ENCODE measurements at regions not wholly inside any gene's neighbourhood (a gene's known extent, or its start where the extent isn't known, plus 50 kb on each side); places are given as distances from the start of the nearest gene placed in this dataset.

- TF ChIP-seq ZNF687 (IDR thresholded peaks at IDR 0.05) (no peak), SMAD1 (IDR thresholded peaks at IDR 0.05; ENCODE audit: low read depth, partially characterized antibody) (no peak), WRNIP1 (IDR thresholded peaks at IDR 0.05; ENCODE audit: borderline replicate concordance, low read depth, low read length) (no peak), ASH2L (IDR thresholded peaks at IDR 0.05; ENCODE audit: borderline replicate concordance, low read depth) (no peak), GATAD2B (conservative IDR thresholded peaks at IDR 0.05; ENCODE audit: low read depth) (no peak), TAF1 (IDR thresholded peaks at IDR 0.05; ENCODE audit: borderline replicate concordance, low read depth, low read length) (no peak), BCL3 (IDR thresholded peaks at IDR 0.05; ENCODE audit: borderline replicate concordance, insufficient read depth, low read depth, low read length, poor library complexity, severe bottlenecking) (no peak), HDAC2 (IDR thresholded peaks at IDR 0.05) (no peak), ELK1 (IDR thresholded peaks at IDR 0.05; ENCODE audit: low read depth, low read length) (no peak), FOXK2 (IDR thresholded peaks at IDR 0.05) (no peak), HDGF (IDR thresholded peaks at IDR 0.05) (no peak)
- TF ChIP-seq, protein P1, sequence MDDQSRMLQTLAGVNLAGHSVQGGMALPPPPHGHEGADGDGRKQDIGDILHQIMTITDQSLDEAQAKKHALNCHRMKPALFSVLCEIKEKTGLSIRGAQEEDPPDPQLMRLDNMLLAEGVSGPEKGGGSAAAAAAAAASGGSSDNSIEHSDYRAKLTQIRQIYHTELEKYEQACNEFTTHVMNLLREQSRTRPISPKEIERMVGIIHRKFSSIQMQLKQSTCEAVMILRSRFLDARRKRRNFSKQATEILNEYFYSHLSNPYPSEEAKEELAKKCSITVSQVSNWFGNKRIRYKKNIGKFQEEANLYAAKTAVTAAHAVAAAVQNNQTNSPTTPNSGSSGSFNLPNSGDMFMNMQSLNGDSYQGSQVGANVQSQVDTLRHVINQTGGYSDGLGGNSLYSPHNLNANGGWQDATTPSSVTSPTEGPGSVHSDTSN (IDR thresholded peaks at IDR 0.05; ENCODE audit: insufficient replicate concordance, low read depth, low read length), result no peak
Measured at GRCh38 chr6:47363736-47364135, 54.0 kb upstream of the TNFRSF21 start (continued).
